Activated CD8-positive, alpha-beta memory T cell treated with anti-CD3 and anti-CD28 coated beads, Interleukin-2, amount 50 U/mL, for 24 hours (primary cell): ENCODE measurements at regions not wholly inside any gene's neighbourhood (a gene's known extent, or its start where the extent isn't known, plus 50 kb on each side); places are given as distances from the start of the nearest gene placed in this dataset.

Source experiments
- DNase-seq: peaks from one replicate; pipeline ENCODE4 v3.0.0-alpha.2; 2020; ENCODE audit errors: extremely low read depth

DNA sequence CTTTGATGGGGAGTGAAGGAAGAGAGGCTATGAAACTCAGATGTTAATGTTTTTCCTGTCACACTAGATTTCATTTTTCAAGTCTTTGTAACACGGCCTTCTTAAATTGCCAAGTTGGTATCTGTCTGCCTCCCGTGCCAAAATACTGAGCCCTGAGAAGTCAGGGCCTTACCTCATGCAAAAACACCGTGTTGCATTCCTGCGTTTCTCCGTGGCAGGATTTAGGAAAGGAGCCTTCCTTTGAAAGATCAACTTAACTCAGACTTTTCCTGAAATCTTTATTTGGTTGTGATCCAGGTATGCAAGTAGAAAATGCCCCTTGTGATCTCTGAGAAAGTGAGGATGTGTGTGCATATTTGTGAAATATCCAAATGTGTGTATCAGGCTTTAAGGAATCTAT lies 1291.0 kb upstream of the SLC10A2 start:
- no peak for DNase-seq

DNA sequence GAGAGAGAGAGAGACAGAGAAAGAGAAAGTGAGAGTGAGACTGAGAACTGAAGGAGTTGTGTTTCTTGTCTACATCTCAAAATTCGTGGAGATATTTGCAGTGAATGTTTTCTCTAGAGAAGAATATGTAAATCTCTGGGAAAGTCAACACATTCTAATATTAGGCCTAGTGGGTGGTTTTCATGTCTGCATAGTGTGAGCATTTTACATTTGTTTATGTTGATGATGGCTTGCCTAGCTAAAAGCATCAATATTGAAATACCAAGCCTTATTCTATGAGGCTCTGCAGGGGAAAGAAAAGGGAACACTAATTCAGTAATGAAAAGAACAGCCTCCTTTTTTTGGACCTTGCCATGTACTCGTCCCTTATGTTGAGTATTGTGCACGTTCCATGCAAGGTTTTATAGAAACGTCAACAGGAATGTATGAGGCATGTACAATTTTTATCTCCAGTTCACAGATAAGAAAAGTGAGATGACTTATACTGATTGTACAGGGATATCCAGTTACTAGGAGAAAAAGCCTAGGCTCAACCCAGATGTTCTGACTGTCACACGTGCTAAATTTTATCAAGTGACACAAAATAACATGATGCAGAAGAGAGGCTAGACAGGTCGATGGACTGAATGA lies 1288.9 kb upstream of the SLC10A2 start:
- no peak for DNase-seq

DNA sequence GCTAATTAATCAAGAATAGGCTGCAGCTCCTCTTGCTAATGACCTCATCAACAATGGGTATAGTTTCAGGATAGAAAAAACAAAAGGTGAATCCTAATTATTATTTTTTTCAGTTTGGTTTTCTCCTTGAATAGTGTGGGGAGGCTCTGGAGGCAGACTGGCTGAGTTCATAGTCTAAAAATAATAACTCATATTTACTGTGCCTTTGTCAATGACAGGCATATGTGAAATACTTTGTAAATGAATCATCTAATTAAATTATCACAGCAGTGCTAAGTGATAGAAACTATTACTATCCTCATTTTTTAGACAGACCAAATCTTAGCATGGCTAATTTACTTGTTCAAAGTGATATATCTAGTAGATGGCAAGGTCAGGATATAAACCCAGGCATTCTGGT lies 1261.0 kb upstream of the SLC10A2 start:
- no peak for DNase-seq

DNA sequence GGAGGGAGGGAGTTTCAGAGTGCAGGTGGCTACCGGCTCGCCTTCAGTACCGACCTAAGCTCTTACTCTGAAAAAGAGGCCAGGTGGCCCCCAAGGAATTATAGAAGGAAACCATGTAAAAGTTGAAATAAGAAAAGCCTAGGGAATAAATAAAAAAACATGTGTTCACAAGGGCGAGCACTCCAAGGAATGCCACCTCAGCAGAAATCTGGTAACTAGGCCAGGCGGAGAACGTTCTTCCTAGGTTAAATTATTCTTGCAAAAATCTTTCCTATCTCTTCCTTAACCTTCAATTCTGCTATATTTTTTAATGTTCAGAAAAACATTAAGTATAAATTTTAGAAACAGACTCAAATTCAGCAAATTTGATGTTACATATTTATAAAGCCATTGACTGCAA lies 1260.3 kb upstream of the SLC10A2 start:
- DNase-seq: no peak

DNA sequence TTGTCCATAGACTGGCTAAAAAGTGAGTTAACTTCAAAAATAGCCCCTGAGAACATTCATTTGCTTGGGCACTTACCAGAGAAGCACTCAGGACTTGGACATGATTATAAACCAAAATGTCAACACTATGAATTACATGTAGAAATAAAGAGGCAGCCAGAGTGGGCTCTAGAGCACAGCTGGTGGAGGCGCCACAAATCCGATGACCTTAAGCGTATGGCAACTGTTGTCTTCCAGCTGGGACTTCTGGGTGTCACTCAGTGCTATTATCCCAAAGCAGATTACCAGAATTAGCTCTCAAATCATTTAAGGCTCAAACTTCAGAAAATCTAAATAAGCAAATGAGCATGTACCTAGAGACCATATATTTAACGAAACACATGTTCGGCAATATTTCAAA lies 1255.5 kb upstream of the SLC10A2 start:
- DNase-seq: no peak

DNA sequence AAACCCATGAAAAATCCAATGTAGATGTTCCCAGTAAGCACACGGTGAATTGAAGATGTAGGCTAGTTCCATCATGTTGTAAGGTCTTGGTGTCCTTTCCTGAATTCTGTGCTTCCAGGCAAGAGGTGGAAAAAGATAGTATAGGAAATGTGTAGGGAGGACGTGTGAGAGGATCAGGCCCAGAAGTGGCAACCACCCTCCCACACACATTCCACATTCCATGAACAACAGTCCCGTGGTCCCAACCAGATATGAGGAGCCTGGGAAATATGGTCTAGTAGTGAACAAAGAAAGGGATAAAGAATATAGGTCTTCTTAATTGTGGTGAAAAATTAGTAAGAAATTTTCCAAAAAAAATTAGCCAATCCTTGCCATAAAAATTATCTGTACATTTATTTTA lies 1254.2 kb upstream of the SLC10A2 start:
- no peak for DNase-seq

DNA sequence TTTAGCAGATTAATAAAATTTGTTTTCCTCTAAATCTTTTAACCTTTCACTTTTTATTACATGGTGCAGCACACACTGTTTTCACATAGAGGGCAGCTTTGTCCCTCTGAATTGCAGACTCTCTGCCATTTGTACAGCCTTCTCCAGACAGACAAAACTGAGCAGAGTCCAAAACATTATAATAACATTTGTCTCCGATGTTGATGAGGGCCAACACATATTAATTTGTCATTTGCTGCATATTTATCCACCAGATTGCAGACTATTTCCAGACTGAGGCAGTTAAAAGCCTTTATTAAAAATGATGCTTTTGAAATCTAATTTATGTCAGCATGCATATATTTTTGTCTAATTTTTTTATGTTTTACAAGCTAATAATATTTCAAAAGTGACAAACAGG lies 1251.9 kb upstream of the SLC10A2 start:
- DNase-seq: no peak

DNA sequence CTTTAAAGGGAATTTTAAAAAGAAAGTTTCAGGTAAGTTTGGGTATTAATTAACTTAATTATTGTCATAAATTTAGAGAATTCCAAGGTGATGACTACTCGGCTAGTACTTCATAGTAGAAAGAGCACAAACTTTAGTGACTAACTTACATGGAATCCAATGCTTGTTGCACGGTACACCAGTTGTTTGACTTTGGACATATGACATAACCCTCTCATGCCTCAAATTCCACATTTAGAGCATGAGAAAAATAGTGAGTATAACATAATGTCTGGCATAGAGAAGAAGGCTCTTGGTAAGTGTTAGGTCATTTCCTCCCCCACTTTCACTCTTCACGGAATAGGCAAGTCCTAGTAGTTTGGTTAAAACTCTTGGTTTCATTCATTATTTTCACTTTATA lies 1249.4 kb upstream of the SLC10A2 start:
- DNase-seq: no peak

DNA sequence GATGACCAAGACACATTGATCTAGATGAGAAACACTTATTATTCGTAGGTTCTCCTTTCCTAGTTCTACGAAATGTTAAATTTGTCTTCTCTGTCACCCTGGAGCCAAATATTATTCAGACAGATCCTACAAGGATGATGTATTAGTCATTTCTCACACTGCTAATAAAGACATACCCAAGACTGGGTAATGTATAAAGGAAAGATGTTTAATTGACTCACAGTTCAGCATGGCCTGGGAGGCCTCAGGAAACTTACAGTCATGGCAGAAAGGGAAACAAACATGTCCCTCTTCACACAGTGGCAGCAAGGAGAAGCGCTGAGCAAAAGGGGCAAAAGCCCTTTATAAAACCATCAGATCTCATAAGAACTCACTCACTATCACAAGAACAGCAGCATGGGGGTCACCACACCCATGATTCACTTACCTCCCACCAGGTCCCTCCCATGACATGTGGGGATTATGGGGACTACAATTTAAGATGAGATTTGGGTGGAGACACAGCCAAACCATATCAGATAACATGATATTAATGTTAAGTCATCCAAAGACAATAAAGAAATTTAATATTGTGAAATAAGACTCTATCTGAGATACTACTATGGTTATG lies 1248.8 kb upstream of the SLC10A2 start:
- DNase-seq: no peak

DNA sequence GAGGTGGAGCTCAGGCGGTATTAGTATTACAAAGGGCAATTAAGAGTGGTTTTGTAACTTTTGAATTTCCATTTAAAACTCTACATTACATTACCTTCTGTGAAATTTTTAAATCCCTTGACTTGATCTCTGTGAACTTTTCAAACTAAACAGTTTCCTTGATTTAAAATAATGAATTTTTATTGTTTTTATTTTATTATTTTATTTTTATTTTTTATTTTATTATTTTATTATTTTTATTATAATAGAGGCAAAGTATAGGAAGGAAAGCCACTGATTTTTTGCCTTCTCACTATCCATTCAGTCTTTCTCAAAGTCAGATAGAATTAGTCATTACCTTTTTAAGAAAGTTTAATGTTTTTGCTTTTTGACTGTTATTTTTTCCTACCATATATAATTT lies 1248.1 kb upstream of the SLC10A2 start:
- no peak for DNase-seq

DNA sequence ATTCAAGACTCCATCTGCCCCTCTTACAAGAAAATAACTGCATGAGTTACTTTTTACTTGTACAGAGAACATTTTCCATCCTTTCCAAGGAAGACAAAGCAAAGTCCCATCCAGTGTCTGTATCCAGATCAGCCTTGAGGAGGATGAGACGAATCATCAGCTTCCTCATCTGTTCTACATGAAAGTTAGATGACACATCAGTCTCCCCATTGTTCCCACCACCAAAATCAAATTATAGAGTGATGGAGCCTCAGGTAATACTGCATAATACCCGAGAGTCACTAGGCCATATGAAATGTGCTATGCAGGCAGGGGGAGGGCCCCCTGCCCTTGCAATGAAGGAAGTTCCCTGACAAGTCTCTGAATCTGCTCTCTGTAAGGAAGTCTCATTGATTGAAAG lies 1244.6 kb upstream of the SLC10A2 start:
- DNase-seq: no peak

DNA sequence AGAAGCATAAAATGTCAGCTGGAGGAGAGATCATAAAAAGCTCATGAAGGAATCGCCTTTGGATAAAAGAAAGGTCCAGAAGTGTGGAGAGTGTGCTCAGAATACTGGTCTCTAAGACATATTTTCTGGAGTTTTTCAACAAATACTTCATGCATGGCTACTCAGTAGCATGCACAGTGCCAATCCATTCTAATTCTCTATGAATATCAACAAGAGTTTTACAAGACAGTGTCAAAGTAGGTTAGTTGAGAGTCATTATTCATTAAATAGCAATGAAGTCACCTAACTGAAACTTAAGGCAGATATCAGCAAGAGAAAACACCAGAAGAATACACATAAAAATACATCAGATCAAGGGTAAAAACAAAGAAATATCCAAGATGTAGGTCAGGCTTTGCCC lies 1243.2 kb upstream of the SLC10A2 start:
- DNase-seq: no peak

DNA sequence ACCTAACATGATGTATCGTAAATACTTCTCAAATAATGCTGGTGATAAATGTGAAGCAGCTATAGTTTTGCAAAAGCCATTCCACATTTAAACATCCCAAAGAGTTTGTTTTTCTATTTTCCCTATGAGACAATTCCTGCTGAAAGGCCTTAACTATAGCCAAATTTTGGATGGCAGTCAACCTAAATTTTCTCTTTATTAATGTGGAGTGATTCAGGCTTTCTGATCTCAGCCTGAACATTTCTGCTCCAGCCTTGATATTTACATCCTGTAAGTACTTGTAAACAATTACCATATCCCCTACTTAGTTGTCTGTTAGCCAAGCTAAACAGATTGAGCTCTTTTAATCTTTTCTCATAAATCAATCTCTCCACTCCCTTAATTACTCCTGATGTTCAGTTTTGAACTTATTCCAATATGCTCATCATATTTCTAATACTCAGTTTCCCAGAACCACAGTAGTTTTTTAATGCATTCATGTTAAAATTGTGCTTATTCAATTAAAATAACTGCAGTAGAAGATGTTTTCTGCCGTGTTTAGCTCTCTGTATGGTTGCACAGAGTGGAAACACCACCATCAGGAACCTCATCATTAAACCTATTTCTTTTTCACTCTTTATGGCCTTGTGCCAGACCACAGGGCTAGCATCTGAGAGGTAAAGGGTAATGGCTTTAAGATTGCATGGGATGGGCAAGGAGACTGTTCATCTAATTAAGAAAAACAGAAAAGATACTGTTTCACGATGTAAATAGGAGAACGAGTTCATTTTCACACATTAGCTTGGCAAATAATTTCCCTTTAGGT lies 1235.2 kb upstream of the SLC10A2 start:
- DNase-seq: no peak

DNA sequence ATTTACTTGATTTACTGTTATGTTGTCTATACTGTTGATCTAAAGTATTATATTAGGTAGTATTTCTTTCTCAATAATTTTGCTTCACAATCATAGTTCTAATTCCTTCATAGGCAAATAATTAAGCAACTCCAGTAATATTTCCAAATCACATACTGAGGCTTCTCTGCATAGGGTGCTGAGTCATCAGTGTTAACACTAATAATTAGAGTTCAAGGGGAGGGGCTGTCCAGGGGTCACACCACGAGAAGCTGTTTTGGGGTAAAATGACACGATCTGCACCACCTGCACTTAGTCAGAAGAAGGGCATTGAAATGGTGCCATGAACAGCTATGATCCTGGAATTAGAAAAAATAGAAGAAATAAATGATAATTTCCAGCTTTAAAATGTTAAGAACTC lies 1230.9 kb upstream of the SLC10A2 start:
- DNase-seq: no peak

DNA sequence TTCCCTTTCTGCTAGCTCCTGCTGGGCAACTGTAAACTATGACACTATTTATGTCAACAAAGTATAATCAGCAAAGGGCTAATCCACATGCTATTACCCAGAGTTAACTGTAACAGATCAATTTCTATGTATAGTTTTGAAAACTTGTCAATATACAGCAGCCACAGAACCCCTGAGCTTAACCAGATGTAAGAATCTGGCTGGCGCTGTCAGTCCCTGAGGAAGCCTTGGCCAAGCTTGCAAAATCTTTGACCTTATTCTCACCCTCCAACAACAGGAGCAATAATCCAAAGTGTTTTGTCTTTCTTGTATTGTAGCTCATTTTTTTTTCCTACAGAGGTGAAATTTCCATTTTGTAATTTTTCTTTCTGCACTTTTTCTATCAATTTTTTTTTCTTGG lies 1230.1 kb upstream of the SLC10A2 start:
- DNase-seq: no peak

DNA sequence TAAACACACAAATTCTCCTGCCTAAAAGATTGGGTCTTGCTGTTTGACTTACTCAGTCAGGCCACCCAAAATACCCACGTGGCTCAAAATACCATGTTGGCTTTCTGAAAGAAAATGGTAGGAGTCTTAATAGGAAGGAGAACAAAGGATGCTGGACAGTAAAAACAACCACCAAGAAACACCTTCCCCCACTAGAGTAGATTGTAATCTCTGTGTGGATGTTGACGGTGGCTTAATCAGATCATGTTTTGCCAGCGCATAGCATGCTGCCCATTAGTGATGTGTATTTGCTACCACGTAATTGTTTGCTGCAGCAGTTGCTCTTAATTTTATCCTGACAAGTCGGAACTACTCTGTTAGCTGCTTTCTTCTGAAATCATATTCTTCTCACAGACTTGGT lies 1229.3 kb upstream of the SLC10A2 start:
- no peak for DNase-seq

DNA sequence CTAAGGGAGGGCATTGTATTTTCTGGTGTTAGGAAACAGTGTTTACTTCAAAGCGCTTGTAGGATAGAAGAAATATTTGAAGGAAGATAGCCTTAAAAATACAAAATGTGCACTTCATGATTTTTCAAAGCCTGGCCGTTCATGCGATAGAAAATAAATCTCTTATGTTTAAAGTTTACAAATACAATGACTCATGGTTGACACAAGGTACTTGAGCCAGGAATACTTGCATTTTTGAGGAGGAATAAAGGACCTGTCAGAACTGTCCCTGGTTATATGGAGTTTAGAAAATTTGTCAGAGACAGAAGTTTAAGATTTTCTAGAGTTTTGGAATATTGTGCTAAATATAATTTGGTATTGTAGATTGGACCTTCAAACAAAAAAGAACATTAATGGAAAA lies 1223.2 kb upstream of the SLC10A2 start:
- no peak for DNase-seq

DNA sequence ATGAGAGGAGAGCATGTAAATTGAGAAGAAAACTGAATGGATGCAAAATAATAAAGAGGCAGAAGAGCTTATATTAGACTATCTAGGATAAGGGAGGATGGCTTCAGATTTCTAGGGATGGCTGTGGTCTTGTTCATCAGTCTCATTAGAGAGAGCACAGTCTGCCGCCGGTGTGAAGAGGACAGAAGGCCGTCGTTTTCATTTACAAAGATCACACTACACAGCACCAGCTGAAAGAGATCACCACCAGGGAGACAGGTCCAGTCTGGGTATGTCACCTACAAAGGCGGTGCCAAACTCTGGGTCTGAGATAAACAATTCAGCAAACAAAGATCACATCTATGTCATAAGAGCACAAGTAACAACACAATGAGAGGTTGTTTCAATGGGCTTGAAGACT lies 1222.3 kb upstream of the SLC10A2 start:
- no peak for DNase-seq

DNA sequence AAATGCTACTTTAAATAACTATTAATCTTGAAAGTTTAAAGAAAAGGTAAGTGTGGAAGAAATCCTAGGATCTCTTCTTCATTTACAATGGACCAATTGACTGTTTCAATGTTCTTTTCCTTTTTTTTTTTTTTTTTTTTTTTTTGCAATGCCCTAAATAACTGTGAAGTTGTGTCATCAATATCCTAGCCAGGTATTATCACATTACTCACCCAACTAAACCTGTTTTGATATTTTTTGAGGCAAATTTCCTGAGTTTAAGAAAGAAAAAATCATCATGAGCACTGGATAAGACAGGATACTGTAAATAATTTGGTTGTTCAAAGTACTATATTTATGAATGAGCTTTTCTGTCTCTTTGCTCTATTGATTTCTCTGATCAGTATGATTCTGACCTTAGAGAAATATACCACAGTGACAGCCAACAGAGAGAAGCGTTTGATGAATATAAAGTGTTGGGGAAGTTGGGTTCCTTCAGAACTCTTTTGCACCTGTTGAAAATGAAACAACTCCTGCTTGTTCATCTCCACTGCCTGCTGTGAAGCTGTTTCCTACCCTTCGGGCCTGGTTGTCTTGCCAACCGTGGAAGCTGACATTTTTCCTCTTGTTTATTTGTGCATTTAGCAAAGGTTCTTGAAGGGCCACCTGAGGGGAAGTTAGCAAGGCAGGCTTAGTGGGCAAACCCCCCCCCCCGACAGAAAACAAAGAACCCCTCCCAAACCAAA lies 1220.5 kb upstream of the SLC10A2 start:
- DNase-seq: no peak

DNA sequence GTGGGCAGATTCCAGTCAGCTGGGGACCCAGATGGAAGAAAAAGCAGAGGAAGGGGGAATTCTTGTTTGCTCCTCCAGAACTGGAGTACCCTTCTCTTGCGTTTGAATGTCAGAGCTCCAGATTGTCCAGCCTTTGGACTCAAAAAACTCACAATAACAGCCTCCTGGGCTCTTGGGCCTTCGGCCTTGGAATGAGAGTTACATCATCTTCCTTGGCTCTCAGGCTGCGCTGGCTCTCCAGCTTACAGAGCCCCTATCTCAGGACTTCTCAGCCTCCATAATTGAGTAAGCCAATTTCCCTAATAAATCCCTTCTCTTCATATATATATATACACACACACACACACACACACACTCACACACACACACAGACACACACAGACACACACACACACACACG lies 1215.7 kb upstream of the SLC10A2 start:
- DNase-seq: no peak

DNA sequence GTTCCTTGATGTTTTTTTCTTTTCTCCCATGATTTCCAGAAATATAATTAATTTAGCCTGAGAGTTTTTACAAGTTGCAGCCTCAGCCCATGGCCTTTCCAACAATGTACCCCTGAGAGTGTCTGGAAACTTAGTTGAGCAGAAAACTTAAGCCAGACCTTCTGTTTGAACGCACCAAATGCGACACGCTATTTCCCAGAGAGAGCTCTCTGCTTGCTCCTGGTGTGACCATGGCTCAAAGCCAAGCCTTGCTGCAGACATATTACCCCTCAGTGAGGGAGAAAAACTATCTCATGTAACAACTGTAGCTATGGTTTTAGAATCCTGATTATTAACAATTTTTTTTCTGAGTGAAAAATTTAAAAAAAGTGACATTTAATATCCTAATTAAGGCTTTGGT lies 1204.5 kb upstream of the SLC10A2 start:
- no peak for DNase-seq

DNA sequence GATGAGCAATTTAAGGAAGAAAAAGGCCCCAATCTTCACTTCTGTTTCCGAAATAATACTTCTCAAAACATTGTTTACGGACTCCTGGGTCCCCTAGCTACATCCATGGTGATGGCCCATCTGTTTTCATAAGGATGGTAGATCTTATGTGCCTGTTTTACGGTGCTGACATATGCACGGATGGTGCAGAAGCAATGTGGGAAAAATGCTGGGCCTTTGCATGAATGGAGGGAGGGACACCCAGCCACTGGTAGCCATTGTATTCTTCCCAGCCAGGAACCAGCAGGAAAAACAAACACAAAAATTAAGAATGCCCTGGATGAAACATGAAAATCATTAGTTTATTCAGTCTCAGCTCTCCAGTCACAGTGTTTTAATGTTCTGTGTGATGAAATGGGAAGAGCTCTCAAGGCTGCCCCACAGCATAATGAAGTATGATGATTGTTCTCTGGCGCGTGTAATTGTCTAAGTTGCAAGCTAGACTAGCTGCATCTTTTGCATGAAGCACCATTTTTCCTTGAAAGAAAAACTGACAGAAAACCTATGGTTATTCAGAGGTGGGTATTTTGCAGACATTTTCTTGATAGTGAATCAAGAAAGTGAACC lies 1201.1 kb upstream of the SLC10A2 start:
- DNase-seq: no peak
